ENCODE measurements at regions not wholly inside any gene's neighbourhood (a gene's known extent, or its start where the extent isn't known, plus 50 kb on each side); places are given as distances from the start of the nearest gene placed in this dataset.

DNA sequence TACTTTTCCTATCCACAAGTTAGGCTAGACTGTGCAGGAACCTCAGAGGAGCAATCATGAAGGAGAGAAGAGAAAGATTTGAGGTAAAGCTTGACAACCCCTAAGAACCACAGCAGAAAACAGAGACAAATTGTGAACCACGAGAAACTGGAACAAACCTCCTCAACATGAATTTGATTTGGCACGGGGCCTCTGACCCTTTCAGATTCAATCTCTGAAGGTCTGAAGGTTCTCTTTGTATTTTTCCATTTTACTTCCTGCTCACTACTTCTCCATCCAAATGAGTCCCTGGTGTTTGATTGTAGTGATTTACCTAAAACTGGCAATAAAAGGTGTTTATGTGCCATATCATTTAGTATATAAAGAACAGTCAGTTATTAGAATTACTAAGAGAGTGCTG lies 126.1 kb upstream of the STXBP5 start:
- DNase-seq (ENCODE audit: low spot score): no peak

DNA sequence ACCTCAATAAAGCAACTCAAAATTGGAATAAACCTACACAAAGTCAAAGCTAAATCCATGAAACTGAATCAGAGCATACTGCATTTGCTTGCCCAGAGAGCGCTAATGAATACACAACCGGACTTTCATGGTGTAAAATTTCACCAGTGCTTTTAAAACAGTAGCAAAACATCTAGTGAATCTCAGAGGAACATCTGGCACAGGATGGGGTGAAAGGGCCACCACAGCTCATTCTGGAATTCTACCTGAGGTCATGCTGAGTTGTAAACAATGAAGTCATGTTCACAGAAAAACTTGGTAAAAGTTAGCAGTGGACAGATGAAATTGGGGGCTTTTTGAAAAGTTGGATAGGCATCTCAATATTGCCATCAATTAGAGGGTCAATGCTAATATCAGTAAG lies 125.6 kb upstream of the STXBP5 start:
- no peak for DNase-seq (ENCODE audit: low spot score)

DNA sequence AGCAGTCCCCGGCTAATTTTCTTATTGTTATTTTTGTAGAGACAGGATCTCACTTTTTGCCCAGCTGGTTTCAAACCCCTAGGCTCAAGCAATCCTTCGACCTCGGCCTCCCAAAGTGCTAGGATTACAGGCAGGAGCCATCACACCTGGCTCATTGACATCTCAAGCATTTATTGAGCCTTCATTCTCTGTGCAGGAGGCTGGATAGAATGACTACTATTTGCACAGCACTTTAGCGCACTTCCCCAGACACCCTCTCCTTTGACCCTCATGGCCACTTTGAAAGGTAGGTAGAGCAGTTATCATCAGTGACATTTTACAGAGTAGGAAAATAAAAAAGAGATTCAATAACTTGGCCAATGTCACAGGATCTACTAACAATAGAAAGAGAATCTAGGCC lies 124.0 kb upstream of the STXBP5 start:
- no peak for DNase-seq (ENCODE audit: low spot score)

DNA sequence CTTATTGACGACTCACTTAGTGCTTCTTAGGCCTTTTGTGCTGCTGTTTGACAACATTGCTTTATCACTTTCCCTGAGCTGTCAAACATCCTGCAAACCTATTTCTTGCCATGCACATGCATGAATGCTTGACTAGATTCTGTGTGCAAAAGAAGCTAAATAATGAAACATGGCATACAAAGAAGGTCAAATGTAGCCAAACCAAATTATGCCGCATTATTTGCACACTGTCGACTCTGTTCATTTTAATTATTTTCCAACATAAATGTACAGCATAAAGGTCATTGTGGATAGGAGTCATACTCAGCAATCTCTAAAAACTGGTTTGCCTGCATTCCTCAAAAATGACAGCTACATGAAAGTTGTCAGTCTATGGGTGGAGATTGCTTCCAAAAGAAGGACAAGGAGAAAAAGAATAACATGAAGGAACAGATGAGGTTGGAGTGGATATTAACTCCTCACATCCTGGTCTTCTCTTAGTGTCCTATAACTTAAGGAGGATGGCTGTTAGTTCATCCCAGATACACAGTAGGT lies 123.1 kb upstream of the STXBP5 start:
- no peak for DNase-seq (ENCODE audit: low spot score)

DNA sequence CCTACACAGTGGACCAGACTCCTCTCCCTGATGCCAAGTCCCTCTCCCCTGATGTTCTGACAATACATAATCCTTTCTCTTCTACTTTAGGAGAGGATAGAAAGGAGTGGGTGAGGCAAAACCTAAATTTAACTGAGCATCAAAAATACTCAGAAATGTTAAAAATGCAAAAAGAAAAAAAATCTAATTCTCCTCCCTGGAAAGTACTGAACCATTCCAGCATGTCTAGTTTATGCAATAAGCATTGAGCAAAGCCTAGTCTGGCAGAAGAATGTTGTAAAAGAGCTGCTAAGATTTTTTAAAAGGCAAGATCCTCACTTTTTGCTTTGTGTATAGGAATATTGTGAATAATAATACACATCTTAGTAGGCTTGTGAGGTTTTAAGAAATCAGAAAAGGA lies 116.6 kb upstream of the STXBP5 start:
- DNase-seq (ENCODE audit: low spot score): no peak

DNA sequence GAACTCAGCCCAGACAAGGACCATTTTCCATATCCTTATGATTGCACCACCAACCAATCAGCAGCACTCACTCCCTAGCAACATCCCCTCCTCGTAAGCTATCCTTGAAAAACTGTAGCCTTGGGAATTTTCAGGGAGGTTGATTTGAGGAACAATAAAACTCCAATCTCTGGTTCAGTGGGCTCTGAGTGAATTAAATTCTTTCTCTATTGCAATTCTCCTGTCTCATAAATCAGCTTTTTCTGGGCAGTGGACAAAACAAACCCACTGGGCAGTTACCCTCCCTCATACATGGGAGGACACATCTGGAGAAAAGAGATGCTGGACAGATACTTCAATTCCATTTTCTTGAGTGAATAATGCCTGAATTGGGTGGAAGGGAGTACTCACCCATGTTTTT lies 115.4 kb upstream of the STXBP5 start:
- DNase-seq (ENCODE audit: low spot score): no peak

DNA sequence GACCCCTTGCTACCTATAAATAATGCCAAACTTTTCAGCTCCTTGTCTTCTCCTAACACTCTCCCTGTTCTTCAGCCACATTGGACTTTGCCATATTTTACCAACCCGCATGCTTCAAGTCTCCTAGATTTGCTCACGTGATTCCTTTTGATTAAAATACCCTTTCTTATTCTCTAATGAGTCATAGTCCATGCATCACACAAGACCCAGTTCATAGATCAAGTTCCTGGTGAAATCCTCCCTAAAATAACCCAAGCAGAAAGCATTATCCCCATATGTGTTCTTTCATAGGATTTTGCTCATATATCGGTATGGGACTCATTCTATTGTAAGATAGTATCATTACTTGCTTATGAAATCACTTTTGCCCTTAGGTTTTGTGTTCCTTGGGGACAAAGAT lies 108.9 kb upstream of the STXBP5 start:
- DNase-seq (ENCODE audit: low spot score): no peak

DNA sequence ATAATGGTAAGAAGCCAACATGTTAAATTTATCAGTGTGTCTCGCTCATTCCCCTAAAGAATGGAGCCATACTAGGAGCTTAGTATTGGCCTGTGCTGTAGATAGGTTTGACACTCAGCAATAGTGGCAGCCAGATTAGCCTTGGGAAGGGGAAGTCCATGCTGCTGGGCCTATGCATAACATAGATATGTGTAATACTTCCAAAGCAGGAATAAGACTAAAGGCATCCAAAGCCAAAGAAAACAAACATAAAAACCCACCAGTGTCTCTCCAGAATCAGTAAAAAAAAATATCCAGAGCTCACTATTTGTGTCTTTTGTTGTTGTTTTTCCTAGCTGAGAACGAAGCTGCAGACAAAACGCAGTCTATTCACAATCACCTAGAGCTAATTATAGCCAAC lies 104.2 kb upstream of the STXBP5 start:
- DNase-seq (ENCODE audit: low spot score): no peak

DNA sequence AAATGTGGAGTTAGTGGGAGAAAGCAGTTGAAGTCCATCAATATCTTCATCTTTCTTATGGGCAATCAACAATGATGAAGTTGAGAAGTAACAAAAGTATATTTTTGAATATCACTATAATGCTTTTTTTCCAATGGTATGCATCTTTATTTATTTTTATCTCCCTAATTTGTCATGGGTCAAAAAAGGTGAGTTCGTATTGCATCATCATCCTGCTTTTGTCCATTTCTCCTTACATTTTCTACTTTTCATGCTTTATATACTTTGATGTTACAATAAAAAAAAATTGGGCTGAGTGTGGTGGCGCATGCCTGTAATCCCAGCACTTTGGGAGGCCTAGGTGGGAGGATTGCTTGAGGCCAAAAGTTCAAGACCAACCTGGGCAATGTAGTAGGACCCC lies 101.2 kb upstream of the STXBP5 start:
- DNase-seq (ENCODE audit: low spot score): no peak

DNA sequence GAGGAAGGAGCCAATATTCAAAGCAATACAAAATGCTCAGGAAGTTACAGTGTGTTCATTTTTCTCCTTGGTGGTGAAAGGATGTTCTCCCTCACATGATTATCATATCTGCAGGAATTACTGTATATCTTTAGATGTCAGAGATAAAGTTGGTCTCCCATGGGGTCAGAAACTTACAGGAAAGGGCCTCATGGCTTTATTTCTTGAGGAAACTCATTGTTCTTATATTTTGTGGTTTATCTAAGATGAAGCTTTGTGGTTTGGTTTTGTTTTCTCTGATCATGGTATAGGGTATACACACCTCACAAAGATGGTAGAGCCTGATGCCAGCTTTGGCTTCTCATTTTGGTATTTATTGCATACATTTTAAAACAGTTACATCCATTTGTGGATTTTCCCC lies 100.5 kb upstream of the STXBP5 start:
- DNase-seq (ENCODE audit: low spot score): no peak

DNA sequence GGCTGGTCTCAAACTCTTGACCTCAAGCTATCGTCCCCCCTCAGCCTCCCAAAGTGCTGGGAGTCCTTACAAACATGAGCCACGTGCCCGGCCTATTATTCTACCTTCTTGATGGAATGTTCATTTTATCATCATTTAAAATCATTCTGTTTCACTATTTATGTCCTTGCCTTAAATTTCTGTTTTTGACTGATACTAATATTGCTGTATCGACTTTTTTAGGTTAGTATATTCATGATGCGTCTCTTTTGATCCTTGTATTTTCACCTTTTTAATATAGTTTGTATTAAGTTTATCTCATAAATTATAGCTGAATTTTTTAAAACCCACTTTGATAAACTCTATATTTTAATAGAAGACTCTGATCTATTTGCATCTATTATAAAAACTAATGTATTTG lies 98.4 kb upstream of the STXBP5 start:
- no peak for DNase-seq (ENCODE audit: low spot score)

DNA sequence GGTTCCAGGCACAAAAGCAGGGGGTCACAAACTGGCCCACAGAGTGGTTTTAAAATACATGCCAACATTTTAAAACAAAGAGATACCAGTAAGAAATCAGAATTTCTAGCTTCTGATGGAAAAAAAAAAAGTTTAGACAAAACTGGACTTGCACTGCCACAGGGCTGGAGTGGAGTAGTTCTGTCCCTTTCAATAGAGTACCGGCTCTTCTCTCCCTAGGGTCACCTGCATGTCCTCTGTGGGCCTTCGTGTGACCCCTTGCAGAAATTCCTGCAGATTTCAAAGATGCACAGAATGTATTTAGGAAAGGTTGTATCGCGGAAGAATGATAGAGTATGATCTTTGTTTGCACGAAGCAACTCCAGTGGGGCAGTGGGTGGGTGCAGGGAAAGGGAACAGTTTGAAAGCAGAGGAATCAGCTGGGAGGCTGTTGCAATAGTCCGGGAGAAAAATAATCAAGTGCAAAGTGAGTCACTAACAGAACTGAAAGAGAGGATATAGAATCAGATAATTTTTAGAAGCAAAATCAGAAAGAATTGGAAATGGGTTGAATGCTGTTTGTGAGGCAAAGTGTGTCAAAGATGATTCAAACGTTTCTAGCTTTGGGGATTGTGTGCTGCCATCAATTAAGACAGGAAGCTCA lies 97.3 kb upstream of the STXBP5 start:
- no peak for DNase-seq (ENCODE audit: low spot score)

DNA sequence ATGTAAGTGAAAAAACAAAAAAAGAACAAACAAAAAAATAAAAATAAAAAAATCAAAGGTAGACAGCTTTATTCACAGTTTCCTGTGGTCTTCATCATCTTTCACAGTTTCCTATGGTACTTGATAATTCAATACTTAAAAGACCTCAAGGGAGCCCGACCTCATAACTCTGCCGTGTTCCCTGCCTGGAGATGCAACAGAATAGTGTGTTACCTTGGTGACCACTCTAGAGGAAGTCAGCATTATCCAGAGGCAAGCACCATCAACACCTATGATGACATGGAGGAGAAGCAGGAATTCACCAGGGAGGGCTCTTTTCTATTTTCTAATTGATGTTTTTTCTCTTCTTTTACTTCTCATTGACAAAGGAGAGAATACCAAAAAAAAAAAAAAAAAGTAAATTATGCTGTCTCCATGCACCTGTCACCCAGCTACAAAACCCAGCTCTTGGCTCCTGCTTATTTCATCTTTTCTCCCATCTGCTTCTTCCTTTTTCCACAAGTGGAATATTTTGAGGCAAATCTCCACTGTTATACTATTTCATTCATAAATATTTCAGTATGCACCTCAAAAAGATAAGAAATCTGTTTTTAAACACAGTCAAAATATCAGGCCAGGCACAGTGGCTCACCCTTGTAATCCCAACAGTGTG lies 95.8 kb upstream of the STXBP5 start:
- no peak for DNase-seq (ENCODE audit: low spot score)

DNA sequence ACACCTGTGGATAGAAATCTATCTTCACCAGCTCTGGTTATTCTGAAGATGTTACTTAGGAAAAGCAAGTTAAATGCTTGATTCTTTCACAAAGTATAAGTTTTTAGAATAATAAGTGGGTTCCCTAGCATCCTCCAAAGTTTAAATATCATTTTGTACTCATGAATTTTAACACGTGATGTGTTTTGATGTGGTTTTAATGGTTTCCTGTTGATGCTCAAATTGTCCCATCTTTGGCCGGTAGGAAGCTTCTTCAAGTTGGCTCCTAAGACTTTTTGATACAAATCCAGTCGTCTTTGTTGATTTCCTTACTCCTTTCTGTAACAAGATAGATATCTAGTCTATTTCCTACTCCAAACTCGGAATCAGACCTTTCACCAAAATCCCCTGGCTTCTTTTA lies 94.5 kb upstream of the STXBP5 start:
- DNase-seq (ENCODE audit: low spot score): no peak

DNA sequence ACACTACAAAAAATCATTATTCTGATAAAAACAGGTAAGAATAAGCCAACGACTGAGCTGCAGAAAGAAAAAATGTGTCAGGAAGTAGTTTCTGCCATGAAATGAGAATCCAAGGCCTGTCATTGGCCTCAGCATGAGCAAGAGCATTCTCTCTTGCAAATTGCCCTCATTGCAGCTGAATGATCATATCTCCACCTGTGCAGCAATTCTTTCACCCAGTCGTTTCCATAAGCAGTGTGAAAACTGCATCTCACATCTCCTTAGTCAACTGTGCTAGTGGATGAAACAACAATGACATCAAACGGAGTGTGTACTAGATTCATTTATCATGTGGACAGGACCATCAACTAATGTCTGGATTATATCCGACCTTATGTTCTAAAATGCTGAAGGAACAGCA lies 88.2 kb upstream of the STXBP5 start:
- no peak for DNase-seq (ENCODE audit: low spot score)

DNA sequence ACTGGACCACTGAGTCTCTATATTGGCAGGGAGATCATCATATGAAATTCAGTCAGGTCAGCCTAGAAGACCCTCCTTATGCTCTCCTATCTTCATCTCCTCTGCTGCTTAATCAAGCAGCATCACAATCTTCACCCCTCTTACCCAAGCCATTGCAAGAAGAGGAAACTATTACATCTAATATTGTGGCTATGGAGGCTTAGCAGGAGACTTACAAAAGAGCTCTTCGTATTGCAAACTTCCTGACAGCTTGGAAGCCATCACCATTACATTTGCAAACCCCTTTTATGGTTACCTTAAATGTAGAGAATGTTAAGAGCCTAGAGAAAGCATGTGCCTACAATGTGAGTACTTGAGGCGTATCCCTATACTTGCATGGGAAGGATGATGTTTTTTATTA lies 87.2 kb upstream of the STXBP5 start:
- DNase-seq (ENCODE audit: low spot score): no peak

DNA sequence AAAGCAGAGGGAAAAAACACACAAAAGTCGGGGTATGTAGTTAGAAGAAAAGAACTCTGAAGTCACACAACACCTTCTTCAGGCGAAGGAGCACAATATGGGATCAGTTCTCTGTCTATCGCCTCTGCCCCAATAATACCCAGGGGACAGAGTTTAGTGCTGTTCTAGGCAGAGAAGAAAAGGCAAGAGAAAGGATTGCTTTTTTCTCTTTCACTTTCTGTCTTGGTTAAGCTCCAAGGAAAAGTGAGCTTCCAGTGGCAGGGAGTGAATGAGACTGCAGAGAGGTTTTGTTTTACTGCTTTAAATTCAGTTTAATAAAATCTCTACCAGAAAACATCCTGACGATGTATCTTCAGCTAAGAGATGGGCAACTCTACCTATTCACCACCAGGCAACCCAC lies 86.6 kb upstream of the STXBP5 start:
- DNase-seq (ENCODE audit: low spot score): peak; percentile 15

DNA sequence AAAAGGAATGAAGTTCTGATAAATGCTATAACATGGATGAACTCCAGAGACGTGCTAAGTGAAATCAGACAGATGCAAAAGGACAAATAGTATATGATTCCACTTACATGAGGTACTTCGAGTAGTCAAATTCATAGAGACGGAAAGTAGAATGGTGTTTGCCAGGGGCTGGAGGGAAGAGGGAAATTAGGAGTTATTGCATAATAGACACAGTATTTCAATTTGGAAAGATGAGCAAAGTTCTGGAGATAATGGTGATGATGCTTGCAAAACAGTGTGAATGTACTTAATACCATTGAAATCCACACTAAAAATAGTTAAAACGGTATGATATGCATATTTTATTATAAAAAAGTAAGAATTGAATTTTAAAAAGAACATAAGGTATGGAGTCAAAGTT lies 84.9 kb upstream of the STXBP5 start:
- DNase-seq (ENCODE audit: low spot score): no peak

DNA sequence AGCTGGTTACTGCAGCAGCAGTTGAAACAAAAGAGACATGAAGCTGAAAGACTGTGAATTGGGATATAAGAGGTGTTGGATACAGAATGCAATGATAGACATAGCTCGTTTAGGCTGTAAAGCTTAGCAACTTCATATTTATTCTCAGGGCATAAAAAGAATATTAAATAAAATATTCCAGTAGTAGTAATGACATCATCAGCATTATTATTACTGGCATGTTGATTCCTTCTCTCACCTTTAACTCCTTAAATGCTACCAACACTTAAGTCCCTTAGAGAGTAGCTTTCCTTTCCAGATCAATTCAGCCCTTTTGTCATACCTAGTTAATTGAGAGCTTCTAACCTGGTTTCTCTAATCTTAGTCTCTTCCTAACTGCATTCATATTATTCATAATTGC lies 81.4 kb upstream of the STXBP5 start:
- DNase-seq (ENCODE audit: low spot score): no peak

DNA sequence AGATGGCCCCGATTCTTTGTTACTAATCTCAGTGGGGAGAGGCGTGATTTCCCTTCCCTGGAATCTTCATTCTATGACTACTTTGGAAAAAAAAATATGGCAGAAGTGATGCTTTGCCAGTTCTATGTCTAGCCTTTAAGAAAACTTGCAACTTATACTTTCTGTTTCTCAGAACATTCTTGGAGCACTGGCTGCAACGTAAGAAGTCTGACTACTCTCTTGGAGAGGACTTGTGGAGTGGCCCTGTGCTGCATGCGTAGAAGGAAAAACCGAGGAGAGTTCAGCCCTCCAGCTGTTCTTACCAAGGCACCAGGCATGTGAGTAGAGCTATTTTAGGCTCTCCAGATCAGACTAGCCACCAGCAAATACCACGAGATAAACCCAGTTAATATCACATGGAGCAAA lies 77.6 kb upstream of the STXBP5 start:
- no peak for DNase-seq (ENCODE audit: low spot score)

DNA sequence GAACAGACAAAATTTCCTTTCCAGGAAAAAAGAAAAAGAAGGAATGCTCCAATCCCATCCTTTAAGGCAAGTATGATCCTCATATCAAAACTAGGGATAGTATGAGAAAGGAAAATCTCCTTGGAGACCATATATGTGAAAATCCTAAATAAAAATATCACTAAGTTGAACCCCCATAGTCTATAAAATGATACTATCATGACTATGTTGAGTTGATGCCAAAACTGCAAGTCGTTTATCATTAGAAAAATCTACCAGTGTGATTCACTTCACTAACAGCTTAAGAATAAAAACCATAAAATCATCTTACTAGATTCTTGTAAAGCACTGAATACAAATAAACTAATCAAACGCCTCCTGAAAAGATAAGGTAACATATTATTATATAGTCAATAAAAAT lies 76.6 kb upstream of the STXBP5 start:
- no peak for DNase-seq (ENCODE audit: low spot score)

DNA sequence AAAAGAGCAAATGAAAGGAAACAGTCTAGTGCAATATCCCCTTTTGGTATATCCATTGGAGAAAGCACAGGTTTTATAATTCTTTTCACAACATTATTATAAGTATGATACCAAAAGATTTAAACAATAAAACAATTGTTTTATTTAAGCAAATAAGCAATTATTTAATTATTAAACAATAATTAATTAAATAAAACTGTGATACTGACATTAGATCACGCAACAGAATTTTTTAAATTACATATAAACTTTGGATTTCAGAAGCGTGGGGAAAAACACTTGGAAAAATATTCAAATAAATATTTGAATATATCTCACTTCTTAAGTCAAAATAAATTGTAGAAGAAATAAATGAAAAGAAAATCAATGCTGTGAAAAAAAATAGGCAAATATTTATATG lies 76.2 kb upstream of the STXBP5 start:
- DNase-seq (ENCODE audit: low spot score): no peak

DNA sequence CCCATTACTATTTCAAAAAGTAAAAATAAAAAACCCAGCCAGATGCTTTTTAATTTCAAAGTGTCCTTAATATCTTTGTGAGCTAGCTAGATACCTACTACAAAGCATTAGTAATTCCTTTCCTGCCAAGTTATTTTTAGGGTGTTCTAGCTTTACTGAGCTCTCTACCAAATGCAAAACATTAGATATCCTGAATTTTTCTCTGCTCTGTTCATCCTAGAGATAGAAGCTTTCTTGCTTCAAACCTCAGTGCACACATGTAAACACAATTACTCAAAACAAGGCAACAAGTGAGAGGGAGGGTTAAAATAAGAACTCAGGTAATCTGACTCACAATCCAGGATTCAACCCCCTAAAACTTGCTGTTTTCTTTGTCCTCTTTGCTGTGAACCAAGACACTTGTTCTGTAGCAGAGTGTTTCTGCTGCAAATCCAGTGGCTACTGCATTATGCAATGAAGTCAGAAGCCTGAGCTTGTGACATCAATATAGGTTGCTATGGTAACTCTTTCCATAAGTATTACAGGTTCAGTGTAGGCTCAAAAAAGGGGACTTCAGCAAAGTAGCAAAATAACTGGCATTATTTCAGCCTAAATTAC lies 72.6 kb upstream of the STXBP5 start:
- DNase-seq (ENCODE audit: low spot score): peak; percentile 7

DNA sequence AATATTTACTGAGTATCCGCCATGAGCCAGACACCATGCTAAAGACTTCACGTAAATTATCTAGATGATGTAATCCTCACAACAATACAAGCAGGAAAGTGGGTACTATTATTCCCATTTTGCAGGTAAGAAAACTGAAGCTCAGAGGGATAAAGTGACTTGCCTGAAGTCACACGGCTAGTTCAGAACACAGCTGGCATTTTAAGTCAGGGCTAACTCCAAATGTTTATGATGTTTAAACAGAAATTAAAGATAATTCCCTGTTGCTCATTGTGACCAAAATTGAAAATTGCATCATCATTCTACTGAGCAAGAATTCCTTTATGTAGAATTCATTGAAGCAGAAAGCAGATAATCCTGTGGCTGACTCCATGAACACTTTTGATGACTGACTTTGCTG lies 71.3 kb upstream of the STXBP5 start:
- no peak for DNase-seq (ENCODE audit: low spot score)

All from globus pallidus (tissue), 1 donor.